ENCODE measurements at regions not wholly inside any gene's neighbourhood (a gene's known extent, or its start where the extent isn't known, plus 50 kb on each side); places are given as distances from the start of the nearest gene placed in this dataset.

DNA sequence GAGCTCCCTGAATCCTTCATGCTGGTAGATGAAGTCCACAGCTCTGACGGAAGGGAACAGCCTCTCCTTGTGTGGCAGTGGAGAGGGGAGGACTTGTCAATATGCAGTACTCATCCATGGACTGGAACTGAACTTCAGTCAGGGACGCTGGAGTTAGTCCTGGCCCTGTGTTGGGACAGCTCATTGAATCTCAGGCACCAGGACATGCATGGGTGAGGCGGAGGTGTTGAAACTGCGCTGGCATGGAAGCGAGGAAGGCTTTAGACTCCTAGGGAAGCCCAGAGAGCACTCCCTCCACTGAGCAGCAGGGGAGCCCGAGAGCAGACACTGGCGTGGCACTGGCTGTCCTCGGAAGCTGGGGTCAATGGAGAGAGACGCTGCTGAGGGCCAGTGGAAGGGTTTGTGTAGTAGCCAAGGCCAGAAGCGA is 161.3 kb upstream of the GGTLC1 start:
- no peaks in the 10 kb centered on the region for H3K27me3 ChIP-seq
- no peak for TF ChIP-seq POLR2A (IDR thresholded peaks at IDR 0.05)
- TF ChIP-seq, protein P1, sequence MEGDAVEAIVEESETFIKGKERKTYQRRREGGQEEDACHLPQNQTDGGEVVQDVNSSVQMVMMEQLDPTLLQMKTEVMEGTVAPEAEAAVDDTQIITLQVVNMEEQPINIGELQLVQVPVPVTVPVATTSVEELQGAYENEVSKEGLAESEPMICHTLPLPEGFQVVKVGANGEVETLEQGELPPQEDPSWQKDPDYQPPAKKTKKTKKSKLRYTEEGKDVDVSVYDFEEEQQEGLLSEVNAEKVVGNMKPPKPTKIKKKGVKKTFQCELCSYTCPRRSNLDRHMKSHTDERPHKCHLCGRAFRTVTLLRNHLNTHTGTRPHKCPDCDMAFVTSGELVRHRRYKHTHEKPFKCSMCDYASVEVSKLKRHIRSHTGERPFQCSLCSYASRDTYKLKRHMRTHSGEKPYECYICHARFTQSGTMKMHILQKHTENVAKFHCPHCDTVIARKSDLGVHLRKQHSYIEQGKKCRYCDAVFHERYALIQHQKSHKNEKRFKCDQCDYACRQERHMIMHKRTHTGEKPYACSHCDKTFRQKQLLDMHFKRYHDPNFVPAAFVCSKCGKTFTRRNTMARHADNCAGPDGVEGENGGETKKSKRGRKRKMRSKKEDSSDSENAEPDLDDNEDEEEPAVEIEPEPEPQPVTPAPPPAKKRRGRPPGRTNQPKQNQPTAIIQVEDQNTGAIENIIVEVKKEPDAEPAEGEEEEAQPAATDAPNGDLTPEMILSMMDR (IDR thresholded peaks at IDR 0.05), result peak in 3 of 6 experiments; percentile 23 to 42 (median 24)
- no peak overlapping the region for H3K4me3 ChIP-seq
- no peaks in the 10 kb centered on the region for H3K9me3 ChIP-seq
- H3K36me3 ChIP-seq, result no peaks in the 10 kb centered on the region
- ATAC-seq (ENCODE audit: low FRiP score in 2 of 2) (peak in 1 of 2 donors; percentile 26), DNase-seq (no peak)
- WGBS, 2 donors, result 49 to 52% methylated on average over 10 of the region's 10 CpGs
- H3K27ac ChIP-seq, result no peak overlapping the region
- H3K4me1 ChIP-seq, result no peaks in the 10 kb centered on the region

DNA sequence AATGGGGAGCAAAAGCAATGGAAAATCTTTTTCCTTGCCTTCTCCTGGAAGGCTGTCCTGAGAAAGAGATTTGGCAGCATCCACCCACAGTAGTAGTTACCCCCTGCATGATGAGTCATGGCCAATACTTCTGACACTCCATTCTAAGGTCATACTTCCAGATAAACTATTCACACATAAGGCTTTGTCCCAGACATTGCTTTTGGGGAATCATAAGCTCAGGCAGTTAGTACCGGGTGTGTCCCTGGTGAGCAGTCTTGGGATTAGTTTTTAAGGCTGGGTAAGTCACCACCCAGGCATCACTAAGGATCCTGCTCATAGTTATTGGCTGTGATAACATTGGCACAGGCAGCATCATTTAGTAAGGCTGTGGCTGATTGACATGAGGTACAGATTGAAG is 160.6 kb upstream of the GGTLC1 start:
- Histone ChIP-seq H3K4me1 (no peaks in the 10 kb centered on the region), H3K9me3 (no peaks in the 10 kb centered on the region), H3K27ac (no peak overlapping the region), H3K27me3 (no peaks in the 10 kb centered on the region), H3K36me3 (no peaks in the 10 kb centered on the region), H3K4me3 (no peak overlapping the region)
- 86 to 93% methylated on average over 1 of the region's 1 CpG for WGBS, 2 donors
- TF ChIP-seq, protein P1 (IDR thresholded peaks at IDR 0.05), result no peak
- TF ChIP-seq POLR2A (IDR thresholded peaks at IDR 0.05) (no peak), EP300 (IDR thresholded peaks at IDR 0.05) (no peak)
- ATAC-seq (ENCODE audit: low FRiP score in 2 of 2) (peak in 1 of 2 donors; percentile 43), DNase-seq (no peak)

DNA sequence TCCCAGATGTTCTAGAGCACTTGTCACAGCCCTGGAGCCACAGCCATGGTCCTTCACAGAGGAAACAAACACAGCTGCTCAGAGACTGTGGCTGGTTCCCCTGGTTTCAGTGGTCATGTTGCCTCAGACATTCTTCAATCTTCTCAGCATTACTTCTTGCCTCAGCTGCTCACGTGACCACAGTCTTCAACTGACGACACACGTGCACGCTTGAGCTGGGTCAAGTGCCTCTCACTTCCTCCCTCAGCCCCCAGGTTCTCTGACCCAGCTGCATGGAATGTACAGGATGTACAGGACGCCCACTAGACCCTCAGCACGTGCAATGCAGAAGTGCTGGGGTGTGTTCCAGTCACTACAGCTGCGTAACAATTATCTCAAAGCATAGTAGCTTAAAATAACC is 159.8 kb upstream of the GGTLC1 start:
- DNase-seq (peak in 1 of 2 donors; percentile 71), ATAC-seq (ENCODE audit: low FRiP score in 2 of 2) (no peak)
- Histone ChIP-seq H3K27me3 (no peaks in the 10 kb centered on the region), H3K27ac (no peak overlapping the region), H3K4me1 (no peaks in the 10 kb centered on the region), H3K9me3 (no peaks in the 10 kb centered on the region), H3K4me3 (no peak overlapping the region), H3K36me3 (no peaks in the 10 kb centered on the region)
- 29 to 44% methylated on average over 7 of the region's 7 CpGs for WGBS, 2 donors
- no peak for TF ChIP-seq POLR2A (IDR thresholded peaks at IDR 0.05)
- TF ChIP-seq EP300 (IDR thresholded peaks at IDR 0.05), result peak in 1 of 4 donors; percentile 35
- peak in 1 of 2 donors; percentile 26 for TF ChIP-seq POLR2AphosphoS5 (IDR thresholded peaks at IDR 0.05)

DNA sequence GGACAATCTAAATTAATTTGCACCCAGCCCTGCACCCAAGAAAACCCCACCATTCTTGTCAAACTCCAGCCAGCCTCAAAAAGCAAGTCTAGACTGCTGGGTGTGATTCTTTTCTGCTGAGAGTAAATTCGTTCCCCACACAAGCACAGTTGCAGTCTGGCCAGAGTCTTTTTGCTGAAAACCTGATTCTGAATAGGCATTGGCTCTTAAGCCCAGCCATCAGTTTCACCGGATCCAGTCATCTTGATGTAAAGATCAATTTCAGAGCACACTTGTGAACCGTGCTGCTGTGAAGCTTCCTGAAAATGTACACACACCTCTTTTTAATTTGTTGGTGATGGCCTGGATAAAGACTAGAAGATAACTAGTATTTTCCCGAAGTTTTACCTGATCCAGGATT is 159.4 kb upstream of the GGTLC1 start:
- H3K4me3 ChIP-seq, result no peak overlapping the region
- 63 to 75% methylated on average over 4 of the region's 4 CpGs for WGBS, 2 donors
- TF ChIP-seq POLR2A (IDR thresholded peaks at IDR 0.05), result no peak
- no peak for TF ChIP-seq EP300 (IDR thresholded peaks at IDR 0.05)
- TF ChIP-seq, protein P1 (IDR thresholded peaks at IDR 0.05), result no peak
- no peak for TF ChIP-seq POLR2AphosphoS5 (IDR thresholded peaks at IDR 0.05)

DNA sequence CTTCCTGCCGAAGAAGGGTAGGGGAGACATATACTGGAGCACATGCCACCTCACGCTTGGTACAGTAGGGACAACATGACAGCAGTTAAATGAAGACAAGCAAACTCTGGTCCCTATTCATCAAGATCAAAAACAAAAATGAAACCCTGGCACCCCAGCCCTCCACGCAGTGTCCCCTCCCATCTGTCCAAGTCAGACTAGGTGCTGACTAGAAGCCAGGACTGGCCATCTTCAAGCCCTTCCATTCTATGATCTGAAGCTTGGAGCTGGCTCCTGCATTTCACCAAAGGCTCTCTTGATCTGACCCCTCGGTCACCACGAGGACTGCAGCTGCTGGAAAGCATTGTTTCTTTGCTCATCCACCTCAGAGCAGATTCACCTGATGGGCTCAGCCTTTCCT is 158.9 kb upstream of the GGTLC1 start:
- DNase-seq (no peak), ATAC-seq (ENCODE audit: low FRiP score in 2 of 2) (no peak)
- Histone ChIP-seq H3K27me3 (no peaks in the 10 kb centered on the region), H3K4me1 (no peaks in the 10 kb centered on the region), H3K9me3 (no peaks in the 10 kb centered on the region), H3K36me3 (no peaks in the 10 kb centered on the region), H3K4me3 (no peak overlapping the region), H3K27ac (no peak overlapping the region)
- 81 to 82% methylated on average over 5 of the region's 5 CpGs for WGBS, 2 donors
- TF ChIP-seq EP300 (IDR thresholded peaks at IDR 0.05), result no peak
- TF ChIP-seq, protein P1 (IDR thresholded peaks at IDR 0.05), result no peak
- TF ChIP-seq POLR2A (IDR thresholded peaks at IDR 0.05), result no peak
- no peak for TF ChIP-seq POLR2AphosphoS5 (IDR thresholded peaks at IDR 0.05)

More for the DNA sequence above, 159.4 kb upstream of the GGTLC1 start:
- no peak overlapping the region for H3K27ac ChIP-seq
- no peaks in the 10 kb centered on the region for H3K4me1 ChIP-seq
- no peaks in the 10 kb centered on the region for H3K9me3 ChIP-seq
- H3K36me3 ChIP-seq, result no peaks in the 10 kb centered on the region
- no peak for DNase-seq
- ATAC-seq (ENCODE audit: low FRiP score in 2 of 2), result no peak
- no peaks in the 10 kb centered on the region for H3K27me3 ChIP-seq

Data from upper lobe of left lung (tissue), 6 donors.